ENCODE measurements at regions not wholly inside any gene's neighbourhood (a gene's known extent, or its start where the extent isn't known, plus 50 kb on each side); places are given as distances from the start of the nearest gene placed in this dataset.
"Not testable (repeated sequence)": the region's sequence is repeated elsewhere in the genome, so short reads cannot be mapped to it uniquely, and the experiment has no call there.

DNA sequence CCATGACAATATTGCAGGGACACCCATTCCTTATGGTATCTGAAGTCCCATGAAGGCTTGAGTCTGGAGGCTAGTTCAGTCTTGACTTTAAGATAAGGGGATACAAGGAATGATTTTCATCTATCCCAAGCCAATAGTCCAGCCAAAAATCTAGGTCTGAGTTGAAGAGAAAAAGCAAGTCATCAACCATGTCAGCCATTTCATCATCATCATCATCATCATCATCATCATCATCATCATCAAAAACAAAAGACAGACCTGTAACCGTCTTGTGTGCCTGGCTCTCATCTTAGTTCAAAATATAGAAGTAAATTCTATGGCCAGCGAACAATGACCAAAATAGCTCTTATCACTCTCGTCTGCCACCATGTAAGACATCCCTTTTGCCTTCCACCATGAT is 59.5 kb upstream of the FAM90A26 start:
- H3K9me3 ChIP-seq (ENCODE audit: control insufficient read depth, low read length); H3K4me1 ChIP-seq (ENCODE audit: control insufficient read depth in 1 of 2, insufficient read depth in 2 of 2, low read length in 2 of 2); H3K4me3 ChIP-seq (ENCODE audit: low read length in 2 of 2); DNase-seq; ATAC-seq (ENCODE audit: low FRiP score); intact Hi-C loops (cut with DNase I); H3K36me3 ChIP-seq (ENCODE audit: control insufficient read depth in 1 of 2, insufficient read depth in 2 of 2, low read length in 1 of 2); H3K27ac ChIP-seq (ENCODE audit: low read depth in 1 of 2, low read length in 2 of 2); H3K27me3 ChIP-seq (ENCODE audit: control insufficient read depth in 1 of 2, insufficient read depth in 2 of 2, low read length in 1 of 2): not testable (repeated sequence)
- WGBS, 2 donors = 76 to 84% methylated on average over 3 of the region's 3 CpGs

DNA sequence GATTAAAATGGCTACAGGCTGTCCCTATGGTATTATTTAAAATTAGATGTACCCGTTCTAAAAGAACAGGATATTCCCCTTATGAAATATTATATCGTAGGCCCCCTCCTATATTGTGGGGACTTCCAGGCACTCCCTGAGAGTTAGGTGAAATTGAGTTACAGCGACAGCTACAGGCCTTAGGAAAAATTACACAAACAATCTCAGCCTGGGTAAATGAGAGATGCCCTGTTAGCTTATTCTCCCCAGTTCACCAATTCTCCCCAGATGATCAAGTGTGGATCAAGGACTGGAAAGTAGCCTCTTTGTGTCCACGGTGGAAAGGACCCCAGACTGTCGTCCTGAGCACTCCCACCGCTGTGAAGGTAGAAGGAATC is 67.1 kb upstream of the FAM90A26 start:
- intact Hi-C loops (cut with DNase I); DNase-seq; ATAC-seq (ENCODE audit: low FRiP score); H3K27me3 ChIP-seq (ENCODE audit: control insufficient read depth in 1 of 2, insufficient read depth in 2 of 2, low read length in 1 of 2); H3K36me3 ChIP-seq (ENCODE audit: control insufficient read depth in 1 of 2, insufficient read depth in 2 of 2, low read length in 1 of 2); H3K9me3 ChIP-seq (ENCODE audit: control insufficient read depth, low read length); H3K4me1 ChIP-seq (ENCODE audit: control insufficient read depth in 1 of 2, insufficient read depth in 2 of 2, low read length in 2 of 2); H3K27ac ChIP-seq (ENCODE audit: low read depth in 1 of 2, low read length in 2 of 2); H3K4me3 ChIP-seq (ENCODE audit: low read length in 2 of 2): not testable (repeated sequence)
- WGBS, 2 donors = 21 to 43% methylated on average over 5 to 6 of the region's 6 CpGs

GRCh38 chr4:9102471-9103147 is 67.6 kb upstream of the FAM90A26 start:
- DNase-seq; H3K4me1 ChIP-seq (ENCODE audit: control insufficient read depth in 1 of 2, insufficient read depth in 2 of 2, low read length in 2 of 2); H3K36me3 ChIP-seq (ENCODE audit: control insufficient read depth in 1 of 2, insufficient read depth in 2 of 2, low read length in 1 of 2); H3K27me3 ChIP-seq (ENCODE audit: control insufficient read depth in 1 of 2, insufficient read depth in 2 of 2, low read length in 1 of 2); H3K4me3 ChIP-seq (ENCODE audit: low read length in 2 of 2); ATAC-seq (ENCODE audit: low FRiP score); intact Hi-C loops (cut with DNase I); H3K27ac ChIP-seq (ENCODE audit: low read depth in 1 of 2, low read length in 2 of 2); H3K9me3 ChIP-seq (ENCODE audit: control insufficient read depth, low read length): not testable (repeated sequence)
- 88 to 92% methylated on average over 22 of the region's 22 CpGs for WGBS, 2 donors

- DNase-seq; intact Hi-C loops (cut with DNase I); ATAC-seq (ENCODE audit: low FRiP score); H3K27ac ChIP-seq (ENCODE audit: low read depth in 1 of 2, low read length in 2 of 2); H3K4me1 ChIP-seq (ENCODE audit: control insufficient read depth in 1 of 2, insufficient read depth in 2 of 2, low read length in 2 of 2); H3K27me3 ChIP-seq (ENCODE audit: control insufficient read depth in 1 of 2, insufficient read depth in 2 of 2, low read length in 1 of 2); H3K4me3 ChIP-seq (ENCODE audit: low read length in 2 of 2); H3K36me3 ChIP-seq (ENCODE audit: control insufficient read depth in 1 of 2, insufficient read depth in 2 of 2, low read length in 1 of 2); H3K9me3 ChIP-seq (ENCODE audit: control insufficient read depth, low read length): not testable (repeated sequence)
- WGBS, 2 donors = 24 to 25% methylated on average over 5 of the region's 5 CpGs
Measured at GRCh38 chr4:9096330-9096729, 73.9 kb upstream of the FAM90A26 start.

- H3K9me3 ChIP-seq (ENCODE audit: control insufficient read depth, low read length); DNase-seq; H3K27ac ChIP-seq (ENCODE audit: low read depth in 1 of 2, low read length in 2 of 2); intact Hi-C loops (cut with DNase I); H3K36me3 ChIP-seq (ENCODE audit: control insufficient read depth in 1 of 2, insufficient read depth in 2 of 2, low read length in 1 of 2); H3K27me3 ChIP-seq (ENCODE audit: control insufficient read depth in 1 of 2, insufficient read depth in 2 of 2, low read length in 1 of 2); ATAC-seq (ENCODE audit: low FRiP score); H3K4me3 ChIP-seq (ENCODE audit: low read length in 2 of 2); H3K4me1 ChIP-seq (ENCODE audit: control insufficient read depth in 1 of 2, insufficient read depth in 2 of 2, low read length in 2 of 2): not testable (repeated sequence)
- WGBS, 2 donors = 94 to 95% methylated on average over 15 of the region's 15 CpGs
Measured at GRCh38 chr4:9078796-9079195, 91.4 kb upstream of the FAM90A26 start.

DNA sequence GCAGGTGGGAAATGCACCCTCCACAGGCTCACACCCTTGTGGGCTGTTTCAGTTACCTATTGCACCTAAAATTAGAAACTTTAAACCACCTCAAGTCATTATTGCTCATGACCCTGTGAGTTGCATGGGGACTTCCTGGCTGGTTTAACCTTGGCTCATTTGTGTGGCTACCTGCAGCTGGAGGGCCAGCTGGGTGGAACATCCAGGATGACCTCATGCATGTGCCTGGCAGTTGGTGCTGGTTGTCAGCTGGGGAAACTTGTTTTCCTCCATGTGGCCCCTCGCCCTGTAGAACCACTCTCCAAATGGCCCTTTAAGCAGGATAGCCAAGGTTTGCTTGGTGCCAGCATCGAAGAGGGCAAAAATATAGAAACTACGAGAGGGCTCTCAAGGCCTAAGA is 93.2 kb upstream of the FAM90A26 start:
- intact Hi-C loops (cut with DNase I); H3K27ac ChIP-seq (ENCODE audit: low read depth in 1 of 2, low read length in 2 of 2); DNase-seq; H3K4me1 ChIP-seq (ENCODE audit: control insufficient read depth in 1 of 2, insufficient read depth in 2 of 2, low read length in 2 of 2); H3K9me3 ChIP-seq (ENCODE audit: control insufficient read depth, low read length); H3K27me3 ChIP-seq (ENCODE audit: control insufficient read depth in 1 of 2, insufficient read depth in 2 of 2, low read length in 1 of 2); H3K36me3 ChIP-seq (ENCODE audit: control insufficient read depth in 1 of 2, insufficient read depth in 2 of 2, low read length in 1 of 2); ATAC-seq (ENCODE audit: low FRiP score); H3K4me3 ChIP-seq (ENCODE audit: low read length in 2 of 2): not testable (repeated sequence)
- 77 to 82% methylated on average over 3 of the region's 3 CpGs for WGBS, 2 donors

DNA sequence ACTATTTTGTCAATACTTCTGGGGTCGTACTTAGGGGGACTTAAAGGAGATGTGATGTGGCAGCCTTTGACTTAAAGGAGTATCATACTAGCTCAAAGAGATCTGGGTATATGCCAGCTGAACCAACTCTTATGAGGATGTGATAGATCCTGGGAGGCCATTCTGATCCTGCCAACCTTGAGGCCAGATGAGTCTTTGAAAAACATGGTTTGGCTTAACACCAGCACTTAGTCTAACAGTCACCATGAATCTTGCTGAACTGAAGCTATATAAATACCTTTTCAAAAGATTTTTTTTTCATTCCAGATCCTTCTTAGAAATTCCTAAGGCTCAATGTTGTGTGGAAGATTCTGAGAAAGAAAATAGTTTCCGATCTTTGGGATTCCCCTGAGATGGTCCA is 93.7 kb upstream of the FAM90A26 start:
- ATAC-seq (ENCODE audit: low FRiP score); intact Hi-C loops (cut with DNase I): not testable (repeated sequence)

GRCh38 chr4:9073371-9073770 is 96.8 kb upstream of the FAM90A26 start:
- H3K36me3 ChIP-seq (ENCODE audit: control insufficient read depth in 1 of 2, insufficient read depth in 2 of 2, low read length in 1 of 2); H3K4me1 ChIP-seq (ENCODE audit: control insufficient read depth in 1 of 2, insufficient read depth in 2 of 2, low read length in 2 of 2); DNase-seq; H3K4me3 ChIP-seq (ENCODE audit: low read length in 2 of 2); ATAC-seq (ENCODE audit: low FRiP score); H3K27me3 ChIP-seq (ENCODE audit: control insufficient read depth in 1 of 2, insufficient read depth in 2 of 2, low read length in 1 of 2); H3K27ac ChIP-seq (ENCODE audit: low read depth in 1 of 2, low read length in 2 of 2); intact Hi-C loops (cut with DNase I); H3K9me3 ChIP-seq (ENCODE audit: control insufficient read depth, low read length): not testable (repeated sequence)
- 80% methylated on average over 6 of the region's 6 CpGs for WGBS, 2 donors

More for the DNA sequence above, 93.7 kb upstream of the FAM90A26 start:
- not testable (repeated sequence) for H3K27ac ChIP-seq (ENCODE audit: low read depth in 1 of 2, low read length in 2 of 2); H3K4me1 ChIP-seq (ENCODE audit: control insufficient read depth in 1 of 2, insufficient read depth in 2 of 2, low read length in 2 of 2); H3K9me3 ChIP-seq (ENCODE audit: control insufficient read depth, low read length); H3K36me3 ChIP-seq (ENCODE audit: control insufficient read depth in 1 of 2, insufficient read depth in 2 of 2, low read length in 1 of 2); H3K27me3 ChIP-seq (ENCODE audit: control insufficient read depth in 1 of 2, insufficient read depth in 2 of 2, low read length in 1 of 2); DNase-seq; H3K4me3 ChIP-seq (ENCODE audit: low read length in 2 of 2)
- 61 to 68% methylated on average over 2 of the region's 2 CpGs for WGBS, 2 donors

DNA sequence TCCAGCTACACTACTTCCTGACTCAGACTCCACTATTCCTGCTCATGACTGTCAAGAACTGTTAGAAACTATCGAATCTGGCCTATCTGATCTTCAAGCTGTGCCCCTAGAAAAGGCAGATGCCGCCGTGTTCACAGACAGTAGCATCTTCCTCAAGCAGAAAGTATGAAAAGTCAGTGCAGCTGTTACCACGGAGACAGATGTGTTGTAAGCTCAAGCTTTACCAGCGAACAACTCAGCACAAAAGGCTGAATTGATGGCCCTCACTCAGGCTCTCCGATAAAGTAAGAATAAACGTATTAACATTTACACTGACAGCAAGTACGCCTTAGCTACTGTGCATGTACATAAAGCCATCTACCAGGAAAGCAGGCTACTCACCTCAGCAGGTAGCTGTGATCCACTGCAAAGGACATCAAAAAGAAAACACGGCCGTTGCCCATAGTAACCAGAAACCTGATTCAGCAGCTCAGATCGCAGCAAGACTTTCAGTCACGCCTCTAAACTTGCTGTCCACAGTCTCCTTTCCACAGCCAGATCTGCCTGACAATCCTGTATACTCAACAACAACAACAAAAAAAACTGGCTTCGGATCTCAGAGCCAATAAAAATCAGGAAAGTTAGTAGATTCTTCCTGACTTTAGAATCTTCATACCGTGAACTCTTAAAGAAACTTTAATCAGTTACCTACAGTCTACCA is 97.5 kb upstream of the FAM90A26 start:
- ATAC-seq (ENCODE audit: low FRiP score); H3K4me1 ChIP-seq (ENCODE audit: control insufficient read depth in 1 of 2, insufficient read depth in 2 of 2, low read length in 2 of 2); H3K4me3 ChIP-seq (ENCODE audit: low read length in 2 of 2); H3K27me3 ChIP-seq (ENCODE audit: control insufficient read depth in 1 of 2, insufficient read depth in 2 of 2, low read length in 1 of 2); intact Hi-C loops (cut with DNase I); H3K36me3 ChIP-seq (ENCODE audit: control insufficient read depth in 1 of 2, insufficient read depth in 2 of 2, low read length in 1 of 2); H3K9me3 ChIP-seq (ENCODE audit: control insufficient read depth, low read length); DNase-seq; H3K27ac ChIP-seq (ENCODE audit: low read depth in 1 of 2, low read length in 2 of 2): not testable (repeated sequence)
- 59 to 63% methylated on average over 13 to 14 of the region's 14 CpGs for WGBS, 2 donors

Measured in aorta (tissue), 5 donors.